ENCODE measurements at regions not wholly inside any gene's neighbourhood (a gene's known extent, or its start where the extent isn't known, plus 50 kb on each side); places are given as distances from the start of the nearest gene placed in this dataset.

DNA sequence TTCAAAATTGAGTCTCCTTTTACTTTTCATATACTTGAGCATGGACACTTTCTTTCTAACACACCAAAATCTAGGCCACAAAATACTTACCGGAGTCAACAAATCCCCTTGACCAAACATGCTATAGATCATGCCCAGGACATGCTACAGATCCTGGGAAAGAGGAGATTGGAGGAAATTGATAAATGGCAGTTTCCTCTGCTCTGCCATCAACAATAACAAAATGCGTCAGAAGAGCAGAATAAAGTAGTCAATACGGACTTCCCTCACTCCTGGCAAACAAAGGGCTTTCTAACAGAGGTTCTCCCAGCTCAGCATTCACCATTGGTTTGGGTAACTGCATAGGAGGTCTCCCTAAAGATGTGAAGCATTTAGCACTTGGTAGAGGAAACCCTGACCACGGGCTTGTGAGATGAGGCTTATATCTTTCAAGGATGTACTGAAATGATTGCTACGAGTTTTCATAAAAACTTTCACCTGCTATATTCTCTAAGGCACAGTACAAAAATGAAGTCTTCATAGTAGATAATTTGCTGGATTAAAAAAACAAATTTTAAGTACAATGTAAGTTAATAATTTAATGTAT, 283.8 kb upstream of the RUNX1 start:
- Histone ChIP-seq H2AFZ (ENCODE audit: low read length) (no peak overlapping the region), H3K4me1 (ENCODE audit: insufficient read depth, low read length, poor library complexity, severe bottlenecking) (no peaks in the 10 kb centered on the region), H3K27ac (ENCODE audit: low read depth, low read length, poor library complexity, severe bottlenecking) (no peak overlapping the region), H4K20me1 (ENCODE audit: insufficient read depth, low read length) (no peaks in the 10 kb centered on the region), H3K36me3 (ENCODE audit: insufficient read depth, low read length) (no peaks in the 10 kb centered on the region), H3K9me2 (ENCODE audit: insufficient read depth, low read length) (no peaks in the 10 kb centered on the region), H3K79me2 (ENCODE audit: insufficient read depth, low read depth, low read length) (no peaks in the 10 kb centered on the region), H3K4me3 (ENCODE audit: low read depth, low read length, poor library complexity, severe bottlenecking) (no peak overlapping the region), H3K4me2 (ENCODE audit: low read length) (no peak overlapping the region), H3K9me3 (ENCODE audit: low read length) (no peaks in the 10 kb centered on the region)
- DNase-seq (ENCODE audit: low spot score), result no peak
- no TSS peak for BruUV-seq (replicated peaks)
- CTCF ChIA-PET (ENCODE audit: unreplicated experiment), result no interaction called here
- POLR2A ChIA-PET, result no interaction called here
- TF ChIP-seq EZH2phosphoT487 (IDR thresholded peaks at IDR 0.05; ENCODE audit: borderline replicate concordance, low read depth, low read length), result no peak
- TF ChIP-seq, protein P1, sequence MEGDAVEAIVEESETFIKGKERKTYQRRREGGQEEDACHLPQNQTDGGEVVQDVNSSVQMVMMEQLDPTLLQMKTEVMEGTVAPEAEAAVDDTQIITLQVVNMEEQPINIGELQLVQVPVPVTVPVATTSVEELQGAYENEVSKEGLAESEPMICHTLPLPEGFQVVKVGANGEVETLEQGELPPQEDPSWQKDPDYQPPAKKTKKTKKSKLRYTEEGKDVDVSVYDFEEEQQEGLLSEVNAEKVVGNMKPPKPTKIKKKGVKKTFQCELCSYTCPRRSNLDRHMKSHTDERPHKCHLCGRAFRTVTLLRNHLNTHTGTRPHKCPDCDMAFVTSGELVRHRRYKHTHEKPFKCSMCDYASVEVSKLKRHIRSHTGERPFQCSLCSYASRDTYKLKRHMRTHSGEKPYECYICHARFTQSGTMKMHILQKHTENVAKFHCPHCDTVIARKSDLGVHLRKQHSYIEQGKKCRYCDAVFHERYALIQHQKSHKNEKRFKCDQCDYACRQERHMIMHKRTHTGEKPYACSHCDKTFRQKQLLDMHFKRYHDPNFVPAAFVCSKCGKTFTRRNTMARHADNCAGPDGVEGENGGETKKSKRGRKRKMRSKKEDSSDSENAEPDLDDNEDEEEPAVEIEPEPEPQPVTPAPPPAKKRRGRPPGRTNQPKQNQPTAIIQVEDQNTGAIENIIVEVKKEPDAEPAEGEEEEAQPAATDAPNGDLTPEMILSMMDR (conservative IDR thresholded peaks at IDR 0.05; ENCODE audit: low read length), result no peak
- intact Hi-C loops (cut with micrococcal nuclease; ENCODE audit: unreplicated experiment), result no loop called here

GRCh38 chr21:35329940-35330660, 281.0 kb upstream of the RUNX1 start:
- Histone ChIP-seq H3K9me3 (ENCODE audit: low read length) (no peaks in the 10 kb centered on the region), H3K27ac (ENCODE audit: low read depth, low read length, poor library complexity, severe bottlenecking) (no peak overlapping the region), H3K4me1 (ENCODE audit: insufficient read depth, low read length, poor library complexity, severe bottlenecking) (no peaks in the 10 kb centered on the region), H3K9me2 (ENCODE audit: insufficient read depth, low read length) (no peaks in the 10 kb centered on the region), H3K36me3 (ENCODE audit: insufficient read depth, low read length) (no peaks in the 10 kb centered on the region), H3K79me2 (ENCODE audit: insufficient read depth, low read depth, low read length) (no peaks in the 10 kb centered on the region), H3K4me3 (ENCODE audit: low read depth, low read length, poor library complexity, severe bottlenecking) (no peak overlapping the region), H3K4me2 (ENCODE audit: low read length) (no peak overlapping the region), H4K20me1 (ENCODE audit: insufficient read depth, low read length) (no peaks in the 10 kb centered on the region), H2AFZ (ENCODE audit: low read length) (no peak overlapping the region)
- TF ChIP-seq EZH2phosphoT487 (IDR thresholded peaks at IDR 0.05; ENCODE audit: borderline replicate concordance, low read depth, low read length), result no peak
- TF ChIP-seq, protein P1 (conservative IDR thresholded peaks at IDR 0.05; ENCODE audit: low read length), result no peak
- DNase-seq (ENCODE audit: low spot score), result no peak
- no TSS peak for BruUV-seq (replicated peaks)
- intact Hi-C loops (cut with micrococcal nuclease; ENCODE audit: unreplicated experiment), result no loop called here
- ChIA-PET CTCF (ENCODE audit: unreplicated experiment) (no interaction called here), POLR2A (interaction anchor here (0.5 to 0.7 kb wide), 4 partner anchors 11 to 463 kb away, joined by 3 read pairs; no protein-coding TSS in a partner anchor)

- POLR2A ChIA-PET, result interaction anchor here (0.5 kb wide), 1 partner anchor 10 kb away, joined by 3 read pairs; no protein-coding TSS in a partner anchor
- no peak overlapping the region for H2AFZ ChIP-seq (ENCODE audit: low read length)
These were observed 279.9 kb upstream of the RUNX1 start for GRCh38 chr21:35328856-35329455.

More at GRCh38 chr21:35328856-35329455, 279.9 kb upstream of the RUNX1 start:
- Histone ChIP-seq H4K20me1 (ENCODE audit: insufficient read depth, low read length) (no peaks in the 10 kb centered on the region), H3K9me3 (ENCODE audit: low read length) (no peaks in the 10 kb centered on the region), H3K27ac (ENCODE audit: low read depth, low read length, poor library complexity, severe bottlenecking) (no peak overlapping the region), H3K36me3 (ENCODE audit: insufficient read depth, low read length) (no peaks in the 10 kb centered on the region), H3K4me2 (ENCODE audit: low read length) (no peak overlapping the region), H3K4me1 (ENCODE audit: insufficient read depth, low read length, poor library complexity, severe bottlenecking) (no peaks in the 10 kb centered on the region), H3K4me3 (ENCODE audit: low read depth, low read length, poor library complexity, severe bottlenecking) (no peak overlapping the region), H3K9me2 (ENCODE audit: insufficient read depth, low read length) (no peaks in the 10 kb centered on the region), H3K79me2 (ENCODE audit: insufficient read depth, low read depth, low read length) (no peaks in the 10 kb centered on the region)
- CTCF ChIA-PET (ENCODE audit: unreplicated experiment), result no interaction called here
- no peak for DNase-seq (ENCODE audit: low spot score)
- intact Hi-C loops (cut with micrococcal nuclease; ENCODE audit: unreplicated experiment), result no loop called here
- TF ChIP-seq, protein P1 (conservative IDR thresholded peaks at IDR 0.05; ENCODE audit: low read length), result no peak
- TF ChIP-seq EZH2phosphoT487 (IDR thresholded peaks at IDR 0.05; ENCODE audit: borderline replicate concordance, low read depth, low read length), result no peak
- BruUV-seq (replicated peaks), result no TSS peak

All from OCI-LY7 (cell line).